ENCODE measurements at regions not wholly inside any gene's neighbourhood (a gene's known extent, or its start where the extent isn't known, plus 50 kb on each side); places are given as distances from the start of the nearest gene placed in this dataset.

DNA sequence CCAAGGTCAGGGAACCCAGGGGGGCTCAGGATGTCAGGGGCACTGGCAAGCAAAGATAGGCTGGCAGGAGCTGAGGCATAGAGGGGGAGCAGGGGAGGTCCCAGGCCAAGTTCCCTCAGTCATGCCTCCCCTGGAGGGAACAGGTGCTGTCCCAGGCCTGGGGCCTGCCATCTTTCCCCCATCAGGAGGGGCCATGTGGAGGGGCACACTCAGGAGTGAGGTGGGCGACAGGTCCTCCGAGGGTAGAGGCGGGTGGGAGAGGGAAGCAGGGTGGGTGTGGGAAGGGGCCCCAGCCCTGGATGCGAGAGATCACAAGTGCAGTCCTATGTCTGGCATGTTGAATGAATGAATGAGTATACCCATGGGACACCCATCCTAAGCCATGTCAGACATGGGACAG is 127.7 kb upstream of the GLI2 start:
- TF ChIP-seq, protein P1, sequence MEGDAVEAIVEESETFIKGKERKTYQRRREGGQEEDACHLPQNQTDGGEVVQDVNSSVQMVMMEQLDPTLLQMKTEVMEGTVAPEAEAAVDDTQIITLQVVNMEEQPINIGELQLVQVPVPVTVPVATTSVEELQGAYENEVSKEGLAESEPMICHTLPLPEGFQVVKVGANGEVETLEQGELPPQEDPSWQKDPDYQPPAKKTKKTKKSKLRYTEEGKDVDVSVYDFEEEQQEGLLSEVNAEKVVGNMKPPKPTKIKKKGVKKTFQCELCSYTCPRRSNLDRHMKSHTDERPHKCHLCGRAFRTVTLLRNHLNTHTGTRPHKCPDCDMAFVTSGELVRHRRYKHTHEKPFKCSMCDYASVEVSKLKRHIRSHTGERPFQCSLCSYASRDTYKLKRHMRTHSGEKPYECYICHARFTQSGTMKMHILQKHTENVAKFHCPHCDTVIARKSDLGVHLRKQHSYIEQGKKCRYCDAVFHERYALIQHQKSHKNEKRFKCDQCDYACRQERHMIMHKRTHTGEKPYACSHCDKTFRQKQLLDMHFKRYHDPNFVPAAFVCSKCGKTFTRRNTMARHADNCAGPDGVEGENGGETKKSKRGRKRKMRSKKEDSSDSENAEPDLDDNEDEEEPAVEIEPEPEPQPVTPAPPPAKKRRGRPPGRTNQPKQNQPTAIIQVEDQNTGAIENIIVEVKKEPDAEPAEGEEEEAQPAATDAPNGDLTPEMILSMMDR (IDR thresholded peaks at IDR 0.05; ENCODE audit: low read length), result no peak
- TF ChIP-seq EZH2 (IDR thresholded peaks at IDR 0.05; ENCODE audit: borderline replicate concordance, low read length), result no peak

Data from OCI-LY1 (cell line).